H9 (cell line): ENCODE measurements at regions not wholly inside any gene's neighbourhood (a gene's known extent, or its start where the extent isn't known, plus 50 kb on each side); places are given as distances from the start of the nearest gene placed in this dataset.

Source experiments
- DNase-seq: peaks from one replicate; pipeline ENCODE4 v3.0.0-alpha.2; 2017
- H2AFZ ChIP-seq: one replicate; pipeline ENCODE4 v1.6.1; 2013; ENCODE audit warnings: mild to moderate bottlenecking, low read length, control low read depth, moderate library complexity
- H2AK5ac ChIP-seq: 2 replicates; pipeline ENCODE4 v1.6.1; 2013; ENCODE audit warnings: low read length, control low read depth, mixed read lengths; ENCODE audit not compliant: insufficient read length
- H2BK120ac ChIP-seq: one replicate; pipeline ENCODE4 v1.6.1; 2013; ENCODE audit warnings: low read depth, mild to moderate bottlenecking, low read length, control low read depth, inconsistent platforms; ENCODE audit not compliant: poor library complexity, severe bottlenecking
- H2BK12ac ChIP-seq: 2 replicates; pipeline ENCODE4 v1.6.1; 2013; ENCODE audit warnings: low read length, control low read depth, mixed read lengths, low read depth; ENCODE audit not compliant: insufficient read length
- H2BK15ac ChIP-seq: 2 replicates; pipeline ENCODE4 v1.6.1; 2013; ENCODE audit warnings: low read depth, low read length, control low read depth
- H2BK20ac ChIP-seq: one replicate; pipeline ENCODE4 v1.6.1; 2013; ENCODE audit warnings: low read depth, mild to moderate bottlenecking, low read length, control low read depth, inconsistent platforms; ENCODE audit not compliant: poor library complexity, severe bottlenecking
- H2BK5ac ChIP-seq: 2 replicates; pipeline ENCODE4 v1.6.1; 2013; ENCODE audit warnings: low read length, control low read depth, mixed read lengths; ENCODE audit not compliant: insufficient read length
- H3K14ac ChIP-seq: 2 replicates; pipeline ENCODE4 v1.6.1; 2013; ENCODE audit warnings: low read length, control low read depth; ENCODE audit not compliant: insufficient read depth
- H3K18ac ChIP-seq: 2 replicates; pipeline ENCODE4 v1.6.1; 2013; ENCODE audit warnings: low read depth, mild to moderate bottlenecking, mixed read lengths, low read length, control low read depth; ENCODE audit not compliant: insufficient read length
- H3K23ac ChIP-seq: 2 replicates; pipeline ENCODE4 v1.6.1; 2013; ENCODE audit warnings: low read length, control low read depth, mixed read lengths, low read depth; ENCODE audit not compliant: insufficient read length
- H3K23me2 ChIP-seq: 2 replicates; pipeline ENCODE4 v1.6.1; 2013; ENCODE audit warnings: low read depth, mild to moderate bottlenecking, mixed read lengths, low read length, control low read depth; ENCODE audit not compliant: insufficient read length, poor library complexity, severe bottlenecking
- H3K27ac ChIP-seq: 2 replicates; pipeline ENCODE4 v1.5.1; 2013; ENCODE audit warnings: low read length, control low read depth, mixed read lengths, low read depth; ENCODE audit not compliant: insufficient read length
- H3K27me3 ChIP-seq: 2 replicates; pipeline ENCODE4 v1.6.1; 2013; ENCODE audit warnings: low read length, control low read depth, inconsistent platforms; ENCODE audit not compliant: insufficient read depth
- H3K4ac ChIP-seq: 2 replicates; pipeline ENCODE4 v1.6.1; 2013; ENCODE audit warnings: low read depth, mild to moderate bottlenecking, control low read depth, inconsistent platforms, low read length, moderate library complexity
- H3K4me1 ChIP-seq: 2 replicates; pipeline ENCODE4 v1.6.1; 2013; ENCODE audit warnings: low read length, control low read depth, inconsistent platforms; ENCODE audit not compliant: insufficient read depth
- H3K4me2 ChIP-seq: 2 replicates; pipeline ENCODE4 v1.6.1; 2013; ENCODE audit warnings: low read length, control low read depth, mixed read lengths; ENCODE audit not compliant: insufficient read length, insufficient read depth
- H3K56ac ChIP-seq: 2 replicates; pipeline ENCODE4 v1.6.1; 2013; ENCODE audit warnings: low read depth, mild to moderate bottlenecking, mixed read lengths, low read length, control low read depth; ENCODE audit not compliant: insufficient read length
- H3K79me1 ChIP-seq: 2 replicates; pipeline ENCODE4 v1.6.1; 2013; ENCODE audit warnings: low read depth, mild to moderate bottlenecking, moderate library complexity, low read length, control low read depth, inconsistent platforms; ENCODE audit not compliant: insufficient read depth, poor library complexity, severe bottlenecking
- H3K79me2 ChIP-seq: 2 replicates; pipeline ENCODE4 v1.6.1; 2013; ENCODE audit warnings: low read length, control low read depth, inconsistent platforms; ENCODE audit not compliant: insufficient read depth
- H3K9ac ChIP-seq: 2 replicates; pipeline ENCODE4 v1.6.1; 2013; ENCODE audit warnings: low read length, control low read depth, mixed read lengths; ENCODE audit not compliant: insufficient read length; ENCODE audit errors: extremely low read depth
- H3K9me3 ChIP-seq: one replicate; pipeline ENCODE4 v1.6.1; 2013; ENCODE audit warnings: low read depth, low read length, inconsistent platforms; ENCODE audit not compliant: control insufficient read depth
- H3T11ph ChIP-seq: one replicate; pipeline ENCODE4 v1.6.1; 2013; ENCODE audit warnings: mild to moderate bottlenecking, low read length, control low read depth, inconsistent platforms
- H4K20me1 ChIP-seq: one replicate; pipeline ENCODE4 v1.6.1; 2013; ENCODE audit not compliant: control insufficient read depth, insufficient read length, insufficient read depth
- H4K5ac ChIP-seq: 2 replicates; pipeline ENCODE4 v1.6.1; 2013; ENCODE audit warnings: low read depth, mild to moderate bottlenecking, mixed read lengths, low read length, control low read depth; ENCODE audit not compliant: insufficient read length
- H4K8ac ChIP-seq: replicated peaks from 2 replicates; pipeline ENCODE4 v1.6.1; 2013; ENCODE audit warnings: low read length, control low read depth, mixed read lengths, low read depth; ENCODE audit not compliant: insufficient read length
- H4K91ac ChIP-seq: 2 replicates; pipeline ENCODE4 v1.6.1; 2013; ENCODE audit warnings: low read depth, mild to moderate bottlenecking, moderate library complexity, mixed read lengths, low read length, control low read depth; ENCODE audit not compliant: insufficient read length
- H3K27ac Mint-ChIP-seq, 3 experiments: 2 replicates in 2 of 3; 3 replicates in 1 of 3; pipeline ENCODE4 v1.8.0; 2020 to 2021; ENCODE audit warnings: mixed read lengths in 3 of 3, mild to moderate bottlenecking in 1 of 3, moderate library complexity in 1 of 3
- H3K27me3 Mint-ChIP-seq: 2 replicates; pipeline ENCODE4 v1.8.0; 2021; ENCODE audit warnings: low read depth, mild to moderate bottlenecking, moderate library complexity, mixed read lengths
- H3K36me3 Mint-ChIP-seq, 3 experiments: 2 replicates in 2 of 3; 3 replicates in 1 of 3; pipeline ENCODE4 v1.8.0; 2020 to 2021; ENCODE audit warnings: low read depth in 3 of 3, mixed read lengths in 3 of 3; ENCODE audit not compliant: insufficient read depth in 1 of 3
- H3K4me1 Mint-ChIP-seq, 2 experiments: 2 replicates each; pipeline ENCODE4 v1.8.0; 2020; ENCODE audit warnings: mixed read lengths in 2 of 2
- H3K4me3 Mint-ChIP-seq, 2 experiments: 2 replicates in 1 of 2; 3 replicates in 1 of 2; pipeline ENCODE4 v1.8.0; 2020 to 2021; ENCODE audit warnings: mild to moderate bottlenecking in 2 of 2, mixed read lengths in 2 of 2, moderate library complexity in 1 of 2
- H3K9me3 Mint-ChIP-seq, 2 experiments: 2 replicates in 1 of 2; 3 replicates in 1 of 2; pipeline ENCODE4 v1.8.0; 2020; ENCODE audit warnings: mild to moderate bottlenecking in 2 of 2, mixed read lengths in 2 of 2, moderate library complexity in 1 of 2
- CTCF ChIP-seq: fragments of 200-600 bp; sonication (generic); conservative IDR thresholded peaks from 3 replicates; pipeline ENCODE4 v1.8.0; 2021; ENCODE audit warnings: antibody characterized with exemption, mild to moderate bottlenecking
- WGBS: extraction: QIAGEN DNeasy Blood & Tissue Kit; methylation state at CpG from one replicate; pipeline ENCODE4 v1.1.7; 2013; ENCODE audit warnings: missing lambda C conversion rate, low lambda C conversion rate, mixed read lengths; ENCODE audit not compliant: insufficient read length; ENCODE audit errors: extremely low coverage; 5-methylcytosine and 5-hydroxymethylcytosine counted together

GRCh38 chr4:8675906-8676305 is 83.3 kb downstream of the CPZ start:
- no peak overlapping the region for H3K27ac Mint-ChIP-seq
- Histone ChIP-seq H3K4me1 (no peaks in the 10 kb centered on the region), H3K18ac (no peak overlapping the region), H3K4me2 (no peak overlapping the region), H2BK15ac (no peak overlapping the region), H4K8ac (no peak overlapping the region), H2AK5ac (no peak overlapping the region), H4K20me1 (no peaks in the 10 kb centered on the region), H3K23me2 (no peaks in the 10 kb centered on the region), H2AFZ (no peak overlapping the region), H2BK120ac (no peak overlapping the region), H3T11ph (no peak overlapping the region), H3K9ac (no peak overlapping the region), H4K91ac (no peak overlapping the region), H3K9me3 (no peaks in the 10 kb centered on the region), H4K5ac (no peak overlapping the region), H2BK20ac (no peak overlapping the region), H2BK12ac (no peak overlapping the region), H3K27me3 (no peaks in the 10 kb centered on the region; the same call in 1 of the 2 replicates), H3K56ac (no peak overlapping the region), H3K79me1 (no peaks in the 10 kb centered on the region), H3K79me2 (no peaks in the 10 kb centered on the region), H3K23ac (no peak overlapping the region), H2BK5ac (no peak overlapping the region), H3K27ac (no peak overlapping the region), H3K14ac (no peak overlapping the region), H3K4ac (no peak overlapping the region)
- no peak for TF ChIP-seq CTCF
- peaks cover 0 to 2% of the 10 kb centered on the region in 2 experiments; a peak in 1 of 4 replicates for H3K4me1 Mint-ChIP-seq
- no peaks in the 10 kb centered on the region for H3K36me3 Mint-ChIP-seq
- H3K4me3 Mint-ChIP-seq: no peak overlapping the region
- peaks cover 67% of the 10 kb centered on the region for H3K27me3 Mint-ChIP-seq
- DNase-seq: no peak
- no peaks in the 10 kb centered on the region for H3K9me3 Mint-ChIP-seq
- no CpG with 5 or more reads among the region's 7 CpGs for WGBS
